ENCODE measurements at regions not wholly inside any gene's neighbourhood (a gene's known extent, or its start where the extent isn't known, plus 50 kb on each side); places are given as distances from the start of the nearest gene placed in this dataset.

DNA sequence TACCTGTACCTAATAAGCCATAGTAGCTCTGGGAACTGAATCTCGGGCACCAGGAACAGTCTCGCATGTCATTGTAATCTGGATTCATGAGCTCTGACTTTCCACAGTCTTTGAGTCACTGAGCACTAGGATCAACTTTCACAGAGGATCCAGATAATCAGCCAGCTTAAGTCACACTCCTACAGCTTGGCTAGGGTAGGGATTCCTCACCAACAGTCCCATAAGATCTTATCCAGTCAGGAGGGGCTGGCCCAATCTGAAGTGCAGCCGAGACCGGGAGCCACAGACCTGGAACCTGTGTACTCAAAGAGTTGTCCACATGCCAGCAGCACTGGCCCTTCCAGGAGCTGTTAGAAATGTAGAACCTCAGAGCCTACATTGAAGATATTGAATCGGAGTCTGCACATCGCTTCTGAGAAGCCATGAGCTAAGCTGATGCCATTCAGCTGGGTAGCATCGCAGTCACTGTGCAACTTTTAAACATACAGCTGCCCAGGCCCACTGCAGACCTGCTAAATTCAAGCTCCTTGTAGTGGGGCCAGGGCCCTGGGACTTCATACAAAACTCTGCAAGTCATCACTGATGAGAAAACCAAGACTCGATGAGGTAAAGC lies 538.8 kb upstream of the B3GAT1 start:
- peak in 1 of 2 donors; percentile 59 for DNase-seq (ENCODE audit: low spot score in 2 of 2)
- WGBS, 2 donors: 74 to 83% methylated on average over 8 of the region's 8 CpGs
- TF ChIP-seq, protein P1, sequence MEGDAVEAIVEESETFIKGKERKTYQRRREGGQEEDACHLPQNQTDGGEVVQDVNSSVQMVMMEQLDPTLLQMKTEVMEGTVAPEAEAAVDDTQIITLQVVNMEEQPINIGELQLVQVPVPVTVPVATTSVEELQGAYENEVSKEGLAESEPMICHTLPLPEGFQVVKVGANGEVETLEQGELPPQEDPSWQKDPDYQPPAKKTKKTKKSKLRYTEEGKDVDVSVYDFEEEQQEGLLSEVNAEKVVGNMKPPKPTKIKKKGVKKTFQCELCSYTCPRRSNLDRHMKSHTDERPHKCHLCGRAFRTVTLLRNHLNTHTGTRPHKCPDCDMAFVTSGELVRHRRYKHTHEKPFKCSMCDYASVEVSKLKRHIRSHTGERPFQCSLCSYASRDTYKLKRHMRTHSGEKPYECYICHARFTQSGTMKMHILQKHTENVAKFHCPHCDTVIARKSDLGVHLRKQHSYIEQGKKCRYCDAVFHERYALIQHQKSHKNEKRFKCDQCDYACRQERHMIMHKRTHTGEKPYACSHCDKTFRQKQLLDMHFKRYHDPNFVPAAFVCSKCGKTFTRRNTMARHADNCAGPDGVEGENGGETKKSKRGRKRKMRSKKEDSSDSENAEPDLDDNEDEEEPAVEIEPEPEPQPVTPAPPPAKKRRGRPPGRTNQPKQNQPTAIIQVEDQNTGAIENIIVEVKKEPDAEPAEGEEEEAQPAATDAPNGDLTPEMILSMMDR (IDR thresholded peaks at IDR 0.05): no peak
- TF ChIP-seq POLR2A (IDR thresholded peaks at IDR 0.05): no peak
- no peak overlapping the region for H3K4me3 ChIP-seq (ENCODE audit: low read depth, poor library complexity, severe bottlenecking)
- intact Hi-C loops (cut with DNase I; ENCODE audit: low total_unique reads): no loop called here

DNA sequence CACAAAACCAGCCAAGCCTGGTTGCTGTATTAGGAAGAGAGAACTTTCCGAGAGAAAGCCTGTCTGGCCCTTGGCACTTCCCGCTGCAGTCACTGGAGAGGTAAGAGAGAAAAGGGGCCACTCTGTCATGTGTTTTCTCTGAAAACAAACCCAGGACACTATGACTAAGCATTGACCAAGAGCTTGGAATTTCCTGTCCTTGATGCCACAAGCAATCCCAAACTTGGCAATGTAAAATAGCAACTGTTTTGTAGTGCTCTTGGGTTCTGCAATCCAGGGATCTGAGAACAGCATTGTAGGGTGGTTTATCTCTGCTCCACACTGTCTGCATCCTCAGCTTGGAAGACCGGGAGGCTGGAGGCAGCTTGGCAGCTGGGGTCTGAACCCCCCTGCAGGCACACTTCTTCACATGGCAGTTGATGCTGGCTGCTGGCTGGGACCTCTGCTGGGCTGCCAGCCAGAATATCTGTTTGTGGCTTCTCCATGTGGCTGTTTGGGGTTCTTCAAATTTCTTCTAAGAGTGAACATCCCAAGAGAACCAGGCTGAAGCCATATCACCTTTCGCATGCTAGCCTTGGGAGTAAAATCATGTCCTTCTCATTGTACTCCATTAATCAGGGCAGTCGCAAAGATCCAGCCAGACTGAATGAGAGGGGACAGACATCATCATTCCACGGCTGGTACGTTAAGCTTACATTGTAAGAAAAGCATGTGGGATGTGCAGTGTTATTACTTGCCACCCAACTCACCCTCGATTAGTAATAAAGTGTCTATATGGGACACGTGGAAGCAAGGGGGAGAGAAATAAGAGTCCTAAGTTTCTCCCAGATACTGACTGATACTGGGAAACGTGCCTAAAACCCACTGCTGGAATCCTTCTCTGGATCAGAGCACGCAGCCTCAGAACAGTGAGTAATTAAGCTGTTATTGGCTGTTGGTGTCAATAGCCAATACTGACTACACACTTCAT lies 537.4 kb upstream of the B3GAT1 start:
- no peak for TF ChIP-seq POLR2A (IDR thresholded peaks at IDR 0.05)
- peak; percentile 31 to 78 for DNase-seq (ENCODE audit: low spot score in 2 of 2)
- no peak overlapping the region for H3K4me3 ChIP-seq (ENCODE audit: low read depth, poor library complexity, severe bottlenecking)
- WGBS, 2 donors: 66 to 68% methylated on average over 11 of the region's 11 CpGs
- intact Hi-C loops (cut with DNase I; ENCODE audit: low total_unique reads): no loop called here

DNA sequence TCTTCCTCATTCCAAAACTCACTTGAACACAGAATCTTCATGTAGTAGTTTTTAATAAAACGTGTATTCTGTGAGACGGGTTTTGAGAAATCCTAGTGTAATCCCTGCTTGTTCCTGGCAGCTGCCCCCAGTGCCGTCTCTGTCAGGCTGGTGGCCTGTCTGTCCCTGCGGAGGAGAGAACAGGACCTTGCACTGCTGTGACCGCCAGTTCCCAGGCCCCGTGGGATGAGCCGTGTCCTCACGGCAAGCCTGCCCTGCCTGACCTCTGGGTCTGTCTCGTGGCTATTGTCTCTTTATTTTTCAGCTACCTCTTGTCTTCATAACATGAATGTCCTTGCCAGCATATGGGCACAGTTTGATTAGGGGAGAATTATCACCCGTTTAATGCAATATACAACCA lies 535.5 kb upstream of the B3GAT1 start:
- H3K4me3 ChIP-seq (ENCODE audit: low read depth, poor library complexity, severe bottlenecking): no peak overlapping the region
- intact Hi-C loops (cut with DNase I; ENCODE audit: low total_unique reads): no loop called here
- TF ChIP-seq POLR2A (IDR thresholded peaks at IDR 0.05): no peak
- TF ChIP-seq, protein P1 (IDR thresholded peaks at IDR 0.05): no peak
- 89 to 90% methylated on average over 10 of the region's 10 CpGs for WGBS, 2 donors
- peak in 1 of 2 donors; percentile 67 for DNase-seq (ENCODE audit: low spot score in 2 of 2)

DNA sequence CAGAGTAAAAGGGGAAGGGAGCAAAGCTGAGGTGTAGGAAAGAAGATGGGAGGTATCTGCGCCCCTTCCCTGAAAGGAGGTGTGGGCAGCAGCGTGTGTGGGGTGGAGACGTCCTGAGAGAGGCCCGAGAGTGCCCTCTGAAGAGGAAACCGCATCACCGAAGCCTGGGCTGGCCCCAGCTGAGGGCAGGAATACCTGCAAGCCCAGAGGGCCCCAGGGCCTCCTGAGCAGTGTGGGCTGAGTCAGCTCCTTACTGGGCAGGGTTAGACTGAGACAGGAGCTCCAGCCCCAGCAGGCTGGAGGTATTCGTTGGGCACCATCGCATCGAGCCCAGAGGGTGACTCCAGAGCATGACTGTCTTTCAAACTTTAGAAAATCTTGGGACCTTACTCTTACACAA lies 534.0 kb upstream of the B3GAT1 start:
- intact Hi-C loops (cut with DNase I; ENCODE audit: low total_unique reads): no loop called here
- WGBS, 2 donors: 60 to 65% methylated on average over 9 of the region's 9 CpGs
- DNase-seq (ENCODE audit: low spot score in 2 of 2): peak in 1 of 2 donors; percentile 77
- no peak overlapping the region for H3K4me3 ChIP-seq (ENCODE audit: low read depth, poor library complexity, severe bottlenecking)
- no peak for TF ChIP-seq POLR2A (IDR thresholded peaks at IDR 0.05)
- TF ChIP-seq, protein P1 (IDR thresholded peaks at IDR 0.05): no peak

DNA sequence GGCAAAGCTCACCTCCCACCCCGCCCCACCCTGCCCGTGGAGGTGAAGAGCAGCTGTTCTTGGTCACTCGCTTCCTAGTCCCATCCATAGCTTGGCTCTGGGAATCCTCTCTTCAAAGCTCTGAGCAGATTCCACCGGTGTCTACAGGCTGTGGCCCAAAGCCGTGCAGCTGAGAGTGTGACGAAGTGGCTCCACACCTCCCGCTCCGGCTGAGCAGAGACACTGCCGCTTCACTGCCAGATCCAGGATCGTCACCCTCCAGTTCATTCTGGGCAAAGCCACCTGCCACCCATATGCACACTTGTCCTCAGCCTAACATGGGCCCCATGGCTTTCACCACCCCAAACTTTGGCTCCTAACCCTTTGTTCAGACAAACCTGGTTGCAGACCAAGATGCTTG lies 532.9 kb upstream of the B3GAT1 start:
- intact Hi-C loops (cut with DNase I; ENCODE audit: low total_unique reads): no loop called here
- 81 to 86% methylated on average over 10 of the region's 10 CpGs for WGBS, 2 donors
- TF ChIP-seq, protein P1 (IDR thresholded peaks at IDR 0.05): no peak
- no peak for TF ChIP-seq POLR2A (IDR thresholded peaks at IDR 0.05)
- no peak overlapping the region for H3K4me3 ChIP-seq (ENCODE audit: low read depth, poor library complexity, severe bottlenecking)
- peak in 1 of 2 donors; percentile 72 for DNase-seq (ENCODE audit: low spot score in 2 of 2)

DNA sequence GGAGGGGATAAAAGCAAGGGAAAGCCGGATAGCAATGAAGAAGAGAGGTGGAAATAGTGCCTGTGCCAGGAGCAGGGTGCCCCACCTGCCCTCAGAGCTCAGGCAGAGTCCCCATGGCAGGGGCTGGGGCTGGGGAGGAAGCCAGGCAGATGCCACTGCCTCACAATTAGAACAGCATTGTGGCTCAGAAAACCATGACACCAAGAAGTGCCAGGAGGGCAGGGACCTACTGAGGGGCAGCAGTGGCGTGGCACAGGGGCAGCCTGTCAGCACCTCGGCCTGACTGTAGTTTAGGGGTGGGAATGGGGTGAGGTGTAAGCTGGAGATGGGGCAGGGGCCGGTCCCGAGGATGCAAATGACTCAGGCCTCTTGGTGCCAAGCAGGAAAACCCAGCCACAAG lies 532.1 kb upstream of the B3GAT1 start:
- WGBS, 2 donors: 60 to 81% methylated on average over 5 of the region's 5 CpGs
- H3K4me3 ChIP-seq (ENCODE audit: low read depth, poor library complexity, severe bottlenecking): no peak overlapping the region
- TF ChIP-seq, protein P1 (IDR thresholded peaks at IDR 0.05): no peak
- no peak for TF ChIP-seq POLR2A (IDR thresholded peaks at IDR 0.05)
- DNase-seq (ENCODE audit: low spot score in 2 of 2): peak in 1 of 2 donors; percentile 57
- intact Hi-C loops (cut with DNase I; ENCODE audit: low total_unique reads): no loop called here

Data from lower leg skin (tissue), 4 donors.